NCI-H345 (cell line): ENCODE measurements at regions not wholly inside any gene's neighbourhood (a gene's known extent, or its start where the extent isn't known, plus 50 kb on each side); places are given as distances from the start of the nearest gene placed in this dataset.
"Not testable (repeated sequence)": the region's sequence is repeated elsewhere in the genome, so short reads cannot be mapped to it uniquely, and the experiment has no call there.

ENCODE experiments used
- DNase-seq: peaks from one replicate; lab custom pipeline; 2025; lab: John Stamatoyannopoulos, UW

GRCh38 chr5:159593518-159594073 is 263.3 kb upstream of the IL12B start:
- DNase-seq: no peak

- DNase-seq: not testable (repeated sequence)
These were observed 265.3 kb upstream of the IL12B start for GRCh38 chr5:159595561-159595960.

- DNase-seq: no peak
These were observed 270.9 kb upstream of the IL12B start for GRCh38 chr5:159601216-159601615.

- no peak for DNase-seq
These were observed 272.1 kb upstream of the IL12B start for GRCh38 chr5:159602434-159602833.

GRCh38 chr5:159605585-159605984 is 275.3 kb upstream of the IL12B start:
- DNase-seq: no peak

- no peak for DNase-seq
These were observed 279.1 kb upstream of the IL12B start for GRCh38 chr5:159609359-159609758.

- DNase-seq: no peak
These were observed 280.8 kb upstream of the IL12B start for GRCh38 chr5:159610966-159611579.

- DNase-seq: no peak
These were observed 286.7 kb upstream of the IL12B start for GRCh38 chr5:159616952-159617351.

- no peak for DNase-seq
These were observed 289.5 kb upstream of the IL12B start for GRCh38 chr5:159619826-159620225.

GRCh38 chr5:159620853-159621540 is 290.7 kb upstream of the IL12B start:
- DNase-seq: peak; percentile 1

GRCh38 chr5:159628703-159629102 is 287.6 kb upstream of the ADRA1B start:
- DNase-seq: no peak

GRCh38 chr5:159629158-159629557 is 287.1 kb upstream of the ADRA1B start:
- no peak for DNase-seq

- no peak for DNase-seq
These were observed 285.7 kb upstream of the ADRA1B start for GRCh38 chr5:159630545-159630944.

- DNase-seq: no peak
These were observed 285.3 kb upstream of the ADRA1B start for GRCh38 chr5:159631001-159631400.

- no peak for DNase-seq
These were observed 283.4 kb upstream of the ADRA1B start for GRCh38 chr5:159632866-159633265.

GRCh38 chr5:159638481-159638880 is 277.8 kb upstream of the ADRA1B start:
- no peak for DNase-seq

GRCh38 chr5:159638954-159639559 is 277.2 kb upstream of the ADRA1B start:
- no peak for DNase-seq

GRCh38 chr5:159639590-159639989 is 276.7 kb upstream of the ADRA1B start:
- DNase-seq: no peak

- DNase-seq: no peak
These were observed 275.8 kb upstream of the ADRA1B start for GRCh38 chr5:159640446-159640845.

- no peak for DNase-seq
These were observed 275.4 kb upstream of the ADRA1B start for GRCh38 chr5:159640921-159641320.

GRCh38 chr5:159641371-159642039 is 274.8 kb upstream of the ADRA1B start:
- no peak for DNase-seq

- no peak for DNase-seq
These were observed 273.9 kb upstream of the ADRA1B start for GRCh38 chr5:159642379-159642778.

GRCh38 chr5:159644053-159644452 is 272.2 kb upstream of the ADRA1B start:
- DNase-seq: no peak
